ENCODE measurements at regions not wholly inside any gene's neighbourhood (a gene's known extent, or its start where the extent isn't known, plus 50 kb on each side); places are given as distances from the start of the nearest gene placed in this dataset.

GRCh38 chr1:234554218-234554697, 55.7 kb downstream of the IRF2BP2 start:
- DNase-seq (ENCODE audit: low read depth in 2 of 2), result no peak

GRCh38 chr1:234553240-234554188, 56.5 kb downstream of the IRF2BP2 start:
- DNase-seq (ENCODE audit: low read depth in 2 of 2), result no peak

GRCh38 chr1:234551032-234551378, 59.0 kb downstream of the IRF2BP2 start:
- DNase-seq (ENCODE audit: low read depth in 2 of 2), result no peak

- no peak for DNase-seq (ENCODE audit: low read depth in 2 of 2)
These were observed 59.5 kb downstream of the IRF2BP2 start for GRCh38 chr1:234550341-234551031.

GRCh38 chr1:234549447-234550021, 60.4 kb downstream of the IRF2BP2 start:
- no peak for DNase-seq (ENCODE audit: low read depth in 2 of 2)

- DNase-seq (ENCODE audit: low read depth in 2 of 2), result no peak
These were observed 62.8 kb downstream of the IRF2BP2 start for GRCh38 chr1:234546890-234547788.

GRCh38 chr1:234546387-234546704, 63.6 kb downstream of the IRF2BP2 start:
- DNase-seq (ENCODE audit: low read depth in 2 of 2), result no peak

GRCh38 chr1:234545517-234546386, 64.2 kb downstream of the IRF2BP2 start:
- no peak for DNase-seq (ENCODE audit: low read depth in 2 of 2)

GRCh38 chr1:234544087-234544579, 65.2 kb upstream of the TARBP1 start:
- peak; percentile 35 to 38 for DNase-seq (ENCODE audit: low read depth in 2 of 2)

GRCh38 chr1:234543442-234544086, 64.6 kb upstream of the TARBP1 start:
- DNase-seq (ENCODE audit: low read depth in 2 of 2), result no peak

- DNase-seq (ENCODE audit: low read depth in 2 of 2), result no peak
These were observed 63.4 kb upstream of the TARBP1 start for GRCh38 chr1:234542211-234542850.

GRCh38 chr1:234541286-234541975, 62.5 kb upstream of the TARBP1 start:
- DNase-seq (ENCODE audit: low read depth in 2 of 2), result peak in 1 of 2 donors; percentile 12

GRCh38 chr1:234540404-234540762, 61.4 kb upstream of the TARBP1 start:
- DNase-seq (ENCODE audit: low read depth in 2 of 2), result no peak

GRCh38 chr1:234539666-234540403, 60.9 kb upstream of the TARBP1 start:
- no peak for DNase-seq (ENCODE audit: low read depth in 2 of 2)

- no peak for DNase-seq (ENCODE audit: low read depth in 2 of 2)
These were observed 60.1 kb upstream of the TARBP1 start for GRCh38 chr1:234538930-234539649.

GRCh38 chr1:234538062-234538731, 59.2 kb upstream of the TARBP1 start:
- no peak for DNase-seq (ENCODE audit: low read depth in 2 of 2)

- no peak for DNase-seq (ENCODE audit: low read depth in 2 of 2)
These were observed 58.3 kb upstream of the TARBP1 start for GRCh38 chr1:234537236-234537635.

Data from stimulated activated CD4-positive, alpha-beta T cell treated with anti-CD3 and anti-CD28 coated beads, Interleukin-15, amount 100 ng/mL, for 48 hours (primary cell).